ENCODE measurements at regions not wholly inside any gene's neighbourhood (a gene's known extent, or its start where the extent isn't known, plus 50 kb on each side); places are given as distances from the start of the nearest gene placed in this dataset.
A peak's percentile ranks its signal among the peaks of the same experiment; 100 is the strongest.

- peak in 1 of 2 experiments; percentile 59 for DNase-seq
Observed at GRCh38 chr7:130912862-130913638, 179.0 kb upstream of the KLF14 start.

GRCh38 chr7:130913639-130914553 is 179.9 kb upstream of the KLF14 start:
- DNase-seq = no peak

DNA sequence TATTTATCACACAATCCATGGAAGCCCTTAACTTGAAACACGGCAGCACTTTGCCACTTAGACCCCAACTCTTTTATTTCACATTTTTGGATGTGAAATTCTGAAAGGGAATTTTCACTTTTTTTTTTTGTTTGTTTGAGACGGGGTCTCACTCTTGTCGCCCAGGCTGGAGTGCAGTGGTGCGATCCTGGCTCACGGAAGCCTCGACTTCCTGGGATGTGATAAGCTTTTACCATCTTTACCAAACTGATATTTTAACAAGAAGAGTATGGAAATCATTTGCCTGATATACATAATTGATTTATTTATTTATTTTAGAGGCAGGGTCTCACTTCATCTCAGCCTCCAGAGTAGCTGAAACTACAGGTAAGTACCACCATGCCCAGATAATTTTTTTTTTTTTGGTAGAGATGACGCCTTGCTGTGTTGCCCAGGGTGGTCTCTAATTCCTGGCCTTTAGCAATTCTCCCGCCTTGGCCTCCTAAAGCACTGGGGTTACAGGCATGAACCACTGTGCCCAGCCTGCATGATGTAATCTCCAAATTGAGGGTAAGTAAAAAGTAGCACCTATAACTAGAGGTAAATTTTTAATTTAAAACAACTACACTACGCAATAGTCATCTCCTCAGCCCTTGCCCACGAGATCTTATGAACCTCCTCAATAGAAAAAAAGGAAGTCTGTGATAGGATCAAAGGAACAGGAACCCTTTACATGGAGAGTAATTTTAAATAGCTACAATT is 180.7 kb upstream of the KLF14 start:
- no peak for DNase-seq

DNA sequence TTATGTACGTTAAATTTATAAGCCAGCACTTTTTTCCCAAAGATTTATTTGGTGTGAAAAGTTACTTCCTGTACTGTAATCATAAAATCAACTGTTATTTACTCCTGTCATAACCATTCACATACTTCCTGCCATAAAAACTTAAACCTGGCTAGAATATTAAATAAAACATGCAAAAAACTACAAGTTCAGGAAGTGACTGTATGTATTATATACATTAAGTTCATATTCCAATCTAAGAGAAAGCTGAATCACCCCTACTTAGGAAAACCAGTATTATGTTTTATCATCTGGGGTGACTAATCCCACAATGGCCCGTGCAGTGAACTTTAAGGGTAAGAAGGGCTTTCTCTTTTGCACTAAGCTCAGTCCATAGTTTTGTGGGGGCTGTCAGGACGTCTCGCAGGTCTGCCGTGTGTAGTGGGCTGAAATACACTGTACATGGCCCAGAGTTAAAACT is 183.7 kb upstream of the KLF14 start:
- no peak for DNase-seq

GRCh38 chr7:130918129-130919052 is 184.4 kb upstream of the KLF14 start:
- no peak for DNase-seq

DNA sequence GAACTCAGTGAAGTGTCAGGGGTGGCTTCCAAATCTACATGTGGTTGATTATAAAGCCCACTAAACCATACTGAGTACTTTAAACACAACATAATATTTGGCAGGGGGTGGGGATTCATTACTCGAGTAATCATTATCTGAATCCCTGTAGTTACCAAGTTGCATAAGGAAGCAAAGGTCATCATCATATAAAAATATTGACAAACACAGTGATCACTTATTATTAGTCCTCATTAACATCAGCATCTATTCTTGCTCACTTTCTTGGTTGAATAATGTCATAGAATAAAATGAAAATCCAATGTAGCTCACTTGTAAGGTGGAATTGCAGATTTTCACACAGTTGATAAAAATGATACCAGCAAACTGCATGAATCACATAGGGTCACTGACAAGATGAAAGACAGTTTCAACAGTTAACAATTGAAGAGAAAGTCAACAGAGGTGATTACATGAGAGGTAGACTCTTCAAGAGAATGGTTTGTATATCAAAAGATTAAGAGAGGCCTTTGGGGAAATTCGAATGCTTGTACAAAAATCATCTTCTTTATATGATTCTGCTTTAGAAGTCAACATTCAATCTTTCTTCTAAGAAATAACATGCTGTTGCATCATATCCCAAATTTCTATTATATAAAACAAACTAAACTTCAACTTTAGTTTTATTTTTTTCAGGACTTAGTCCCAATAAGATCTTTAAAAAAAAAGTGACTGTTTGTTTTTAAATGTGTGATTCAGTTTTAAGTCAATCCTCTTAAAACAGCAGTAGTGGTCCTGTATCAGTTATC is 185.5 kb upstream of the KLF14 start:
- DNase-seq = no peak

GRCh38 chr7:130920122-130920521 is 186.1 kb upstream of the KLF14 start:
- DNase-seq = no peak

DNA sequence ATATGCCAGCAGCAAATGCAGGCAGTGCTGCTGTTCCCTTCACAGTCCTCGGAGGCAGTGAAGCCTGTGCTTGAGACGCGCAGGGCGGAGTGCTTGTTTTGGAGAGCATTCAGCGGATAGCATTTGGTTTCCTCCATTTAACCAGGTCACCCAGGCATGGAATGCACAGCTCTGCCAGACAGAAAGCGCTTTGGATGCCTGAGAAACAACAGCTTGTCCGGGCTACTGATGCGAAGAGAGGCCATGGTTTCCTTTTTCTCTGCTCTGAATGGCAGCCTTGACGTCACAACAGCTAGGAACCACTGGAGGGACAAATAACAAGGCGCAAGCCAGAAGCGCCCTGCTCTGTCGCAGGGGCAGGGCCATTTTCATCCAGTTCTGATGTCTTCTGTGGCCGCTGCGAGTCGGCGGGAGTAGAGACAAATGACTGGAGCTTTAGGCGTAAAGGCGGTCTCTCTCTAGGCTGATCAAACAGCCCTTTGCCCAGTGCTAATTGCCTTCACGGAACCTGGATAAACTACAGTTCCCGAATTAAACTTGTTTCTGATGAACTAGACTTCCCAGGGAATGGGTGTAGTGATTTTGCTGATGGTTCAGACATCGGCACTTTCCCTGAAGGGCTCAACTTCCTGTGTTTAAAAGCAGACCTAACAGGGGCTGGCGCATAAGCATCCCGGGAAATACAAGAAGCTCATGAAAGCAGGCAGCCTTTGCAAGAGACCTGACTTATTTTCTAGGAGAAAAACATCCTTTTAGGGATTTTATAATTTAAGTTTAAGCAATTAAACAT is 187.6 kb upstream of the KLF14 start:
- peak; percentile 57 to 76 for DNase-seq

- no peak for DNase-seq
Observed at GRCh38 chr7:130922206-130923112, 188.5 kb upstream of the KLF14 start.

- no peak for DNase-seq
Observed at GRCh38 chr7:130923365-130923764, 189.4 kb upstream of the KLF14 start.

GRCh38 chr7:130923930-130924329 is 189.9 kb upstream of the KLF14 start:
- DNase-seq = no peak

DNA sequence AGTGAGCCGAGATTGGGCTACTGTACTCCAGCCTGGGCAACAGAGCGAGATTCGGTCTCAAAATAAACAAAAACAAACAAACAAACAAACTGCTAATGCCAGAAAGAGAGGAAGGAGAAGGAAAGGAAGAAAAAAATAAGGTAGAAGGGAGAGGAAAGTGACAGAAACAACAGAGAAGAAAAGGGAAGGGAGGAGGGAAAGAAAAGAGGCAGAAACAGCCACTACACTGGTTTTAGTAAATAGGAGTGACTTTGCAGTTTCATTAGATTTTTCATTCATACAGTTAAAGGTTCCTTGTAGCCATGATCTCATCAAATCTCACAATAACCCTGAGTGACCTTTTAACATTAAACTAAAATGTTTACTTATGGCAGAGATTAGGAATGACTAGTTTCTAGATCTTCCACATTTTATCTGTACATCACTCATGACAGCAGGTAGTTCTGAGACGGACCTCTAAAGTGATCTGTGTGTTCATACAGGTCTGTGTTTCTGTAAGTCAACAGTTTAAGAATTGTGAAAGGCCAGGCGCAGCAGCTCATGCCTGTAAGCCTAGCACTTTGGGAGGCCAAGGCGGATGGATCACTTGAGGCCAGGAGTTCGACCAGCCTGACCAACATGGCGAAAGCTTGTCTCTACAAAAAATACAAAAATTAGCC is 191.3 kb upstream of the KLF14 start:
- DNase-seq = no peak

DNA sequence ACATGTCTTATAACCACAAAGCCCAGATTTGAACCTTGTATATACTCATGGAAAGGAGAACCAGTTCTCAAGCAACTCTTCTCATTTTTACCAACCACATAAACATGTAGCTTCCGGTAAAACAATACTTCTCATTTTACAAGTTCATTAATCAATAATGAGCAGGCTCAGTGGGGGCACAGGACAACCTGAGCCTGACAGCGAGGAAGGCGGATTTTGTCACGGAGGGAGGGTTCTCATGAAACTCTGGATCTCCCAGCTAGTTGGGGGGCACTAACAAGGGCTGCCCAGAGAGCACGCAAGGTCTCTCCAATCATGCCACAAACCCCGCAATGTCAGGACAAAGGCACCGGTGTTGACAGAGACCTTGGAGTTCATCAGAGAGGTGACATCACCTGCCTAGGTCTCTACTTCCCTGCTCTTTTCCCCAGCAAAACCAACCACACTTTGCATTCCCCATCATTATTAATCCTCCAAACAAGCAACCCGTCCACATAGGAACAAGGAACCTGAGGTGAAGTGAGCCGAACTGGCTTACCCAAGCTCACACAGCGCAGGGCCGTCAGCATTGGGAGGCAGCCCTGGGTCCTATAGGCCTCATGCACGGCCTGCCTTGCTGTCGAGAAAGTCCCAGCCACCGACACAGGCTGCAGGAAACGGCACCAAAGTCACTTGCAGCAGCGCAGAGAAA is 192.1 kb upstream of the KLF14 start:
- DNase-seq = no peak

- no peak for DNase-seq
Observed at GRCh38 chr7:130927062-130927461, 193.1 kb upstream of the KLF14 start.

GRCh38 chr7:130927564-130927963 is 193.6 kb upstream of the KLF14 start:
- no peak for DNase-seq

GRCh38 chr7:130929896-130930659 is 196.1 kb upstream of the KLF14 start:
- DNase-seq = peak; percentile 33 to 71

GRCh38 chr7:130930681-130931080 is 196.7 kb upstream of the KLF14 start:
- DNase-seq = no peak

All from SHP77 (cell line).